ENCODE measurements at regions not wholly inside any gene's neighbourhood (a gene's known extent, or its start where the extent isn't known, plus 50 kb on each side); places are given as distances from the start of the nearest gene placed in this dataset.

- 79 to 92% methylated on average over 4 of the region's 4 CpGs for WGBS, 2 donors
- TF ChIP-seq CTCF (IDR thresholded peaks at IDR 0.05) (no peak), POLR2A (IDR thresholded peaks at IDR 0.05) (no peak)
Observed at GRCh38 chr5:98573834-98574320, 199.6 kb upstream of the RGMB start.

GRCh38 chr5:98576275-98576674 lies 197.2 kb upstream of the RGMB start:
- intact Hi-C loops (cut with DNase I), result no loop called here
- H3K27ac ChIP-seq, result no peak overlapping the region
- TF ChIP-seq CTCF (IDR thresholded peaks at IDR 0.05), result no peak
- TF ChIP-seq POLR2A (IDR thresholded peaks at IDR 0.05), result no peak
- no peaks in the 10 kb centered on the region for H3K36me3 ChIP-seq
- no peak for DNase-seq
- WGBS, 2 donors, result 91 to 93% methylated on average over 17 to 20 of the region's 20 CpGs
- no peaks in the 10 kb centered on the region for H3K27me3 ChIP-seq
- H3K9me3 ChIP-seq, result no peaks in the 10 kb centered on the region
- no peak overlapping the region for H3K4me3 ChIP-seq (replicated peaks in 1 of 3)
- H3K4me1 ChIP-seq, result no peaks in the 10 kb centered on the region

More at GRCh38 chr5:98573834-98574320, 199.6 kb upstream of the RGMB start:
- intact Hi-C loops (cut with DNase I), result no loop called here
- no peak overlapping the region for H3K27ac ChIP-seq
- no peaks in the 10 kb centered on the region for H3K9me3 ChIP-seq
- DNase-seq, result no peak
- H3K4me3 ChIP-seq (replicated peaks in 1 of 3), result no peak overlapping the region
- H3K36me3 ChIP-seq, result no peaks in the 10 kb centered on the region
- no peaks in the 10 kb centered on the region for H3K27me3 ChIP-seq
- no peaks in the 10 kb centered on the region for H3K4me1 ChIP-seq

- Histone ChIP-seq H3K27me3 (no peaks in the 10 kb centered on the region), H3K36me3 (no peaks in the 10 kb centered on the region), H3K9me3 (no peaks in the 10 kb centered on the region), H3K4me3 (replicated peaks in 1 of 3) (no peak overlapping the region), H3K4me1 (no peaks in the 10 kb centered on the region), H3K27ac (no peak overlapping the region)
- TF ChIP-seq POLR2A (IDR thresholded peaks at IDR 0.05) (no peak), CTCF (IDR thresholded peaks at IDR 0.05) (no peak)
- WGBS, 2 donors, result 80 to 86% methylated on average over 1 of the region's 1 CpG
- no peak for DNase-seq
- intact Hi-C loops (cut with DNase I), result no loop called here
Observed at GRCh38 chr5:98578438-98578837, 195.0 kb upstream of the RGMB start.

- TF ChIP-seq CTCF (IDR thresholded peaks at IDR 0.05), result no peak
- TF ChIP-seq POLR2A (IDR thresholded peaks at IDR 0.05), result no peak
- H3K27ac ChIP-seq, result no peak overlapping the region
- WGBS, 2 donors, result 74 to 93% methylated on average over 1 of the region's 1 CpG
- intact Hi-C loops (cut with DNase I), result no loop called here
- no peaks in the 10 kb centered on the region for H3K36me3 ChIP-seq
- H3K4me1 ChIP-seq, result no peaks in the 10 kb centered on the region
- no peaks in the 10 kb centered on the region for H3K9me3 ChIP-seq
- DNase-seq, result no peak
- H3K27me3 ChIP-seq, result no peaks in the 10 kb centered on the region
- H3K4me3 ChIP-seq (replicated peaks in 1 of 3), result no peak overlapping the region
Observed at GRCh38 chr5:98581112-98581997, 192.1 kb upstream of the RGMB start.

GRCh38 chr5:98583586-98583985 lies 189.9 kb upstream of the RGMB start:
- no peak overlapping the region for H3K4me3 ChIP-seq (replicated peaks in 1 of 3)
- H3K27ac ChIP-seq, result no peak overlapping the region
- no peaks in the 10 kb centered on the region for H3K4me1 ChIP-seq
- H3K36me3 ChIP-seq, result no peaks in the 10 kb centered on the region
- no peak for DNase-seq
- H3K9me3 ChIP-seq, result no peaks in the 10 kb centered on the region
- intact Hi-C loops (cut with DNase I), result no loop called here
- no peak for TF ChIP-seq POLR2A (IDR thresholded peaks at IDR 0.05)
- no peak for TF ChIP-seq CTCF (IDR thresholded peaks at IDR 0.05)
- WGBS, 2 donors, result 82 to 83% methylated on average over 2 of the region's 2 CpGs
- no peaks in the 10 kb centered on the region for H3K27me3 ChIP-seq
